GM19328 (cell line): ENCODE measurements at regions not wholly inside any gene's neighbourhood (a gene's known extent, or its start where the extent isn't known, plus 50 kb on each side); places are given as distances from the start of the nearest gene placed in this dataset.

Experiments
- ATAC-seq: cut with Tn5 transposase; IDR thresholded peaks from one replicate; pipeline ENCODE4 v1.9.1; 2021; ENCODE audit warnings: mild to moderate bottlenecking, moderate library complexity; ENCODE audit not compliant: unreplicated experiment

GRCh38 chr7:47148536-47149207 lies 433.2 kb downstream of the TNS3 start:
- no peak for ATAC-seq

- no peak for ATAC-seq
These were observed 434.7 kb downstream of the TNS3 start for GRCh38 chr7:47147213-47147631.

- no peak for ATAC-seq
These were observed 435.9 kb downstream of the TNS3 start for GRCh38 chr7:47145982-47146381.

GRCh38 chr7:47145186-47145725 lies 436.7 kb downstream of the TNS3 start:
- ATAC-seq: no peak

- no peak for ATAC-seq
These were observed 438.6 kb downstream of the TNS3 start for GRCh38 chr7:47143339-47143738.

GRCh38 chr7:47142867-47143175 lies 439.1 kb downstream of the TNS3 start:
- ATAC-seq: no peak

- ATAC-seq: no peak
These were observed 439.6 kb downstream of the TNS3 start for GRCh38 chr7:47142169-47142866.

GRCh38 chr7:47132471-47132870 lies 449.4 kb downstream of the TNS3 start:
- ATAC-seq: no peak

GRCh38 chr7:47128700-47129099 lies 453.2 kb downstream of the TNS3 start:
- no peak for ATAC-seq

GRCh38 chr7:47125529-47125928 lies 456.4 kb downstream of the TNS3 start:
- no peak for ATAC-seq

GRCh38 chr7:47119261-47119865 lies 462.5 kb downstream of the TNS3 start:
- ATAC-seq: no peak

GRCh38 chr7:47104206-47104549 lies 477.7 kb downstream of the TNS3 start:
- ATAC-seq: no peak

GRCh38 chr7:47103498-47104205 lies 478.3 kb downstream of the TNS3 start:
- no peak for ATAC-seq

- ATAC-seq: no peak
These were observed 479.5 kb downstream of the TNS3 start for GRCh38 chr7:47102331-47102841.

GRCh38 chr7:47100817-47101435 lies 481.0 kb downstream of the TNS3 start:
- ATAC-seq: no peak

- no peak for ATAC-seq
These were observed 481.6 kb downstream of the TNS3 start for GRCh38 chr7:47100148-47100816.

- ATAC-seq: no peak
These were observed 484.5 kb downstream of the TNS3 start for GRCh38 chr7:47097431-47097830.

- no peak for ATAC-seq
These were observed 486.0 kb downstream of the TNS3 start for GRCh38 chr7:47095946-47096345.

GRCh38 chr7:47094462-47094861 lies 487.4 kb downstream of the TNS3 start:
- ATAC-seq: no peak
